Fibroblast of lung (primary cell): ENCODE measurements at regions not wholly inside any gene's neighbourhood (a gene's known extent, or its start where the extent isn't known, plus 50 kb on each side); places are given as distances from the start of the nearest gene placed in this dataset.

ENCODE experiments used
- DNase-seq, 2 donors: peaks; one replicate each; pipeline versions ENCODE4 v3.0.0 to v3.0.0-alpha.2; 2010; ENCODE audit warnings: low read depth in 2 of 2
- H2AFZ ChIP-seq: 2 replicates; pipeline ENCODE4 v1.5.1; 2012; ENCODE audit warnings: low read length, control low read depth, inconsistent platforms
- H3K27ac ChIP-seq: 2 replicates; pipeline ENCODE4 v1.5.1; 2011; ENCODE audit warnings: low read length, control low read depth; ENCODE audit not compliant: insufficient read depth
- H3K27me3 ChIP-seq: 2 replicates; pipeline ENCODE4 v1.5.1; 2011; ENCODE audit warnings: mild to moderate bottlenecking, low read length; ENCODE audit not compliant: control insufficient read depth, insufficient read depth
- H3K36me3 ChIP-seq: 2 replicates; pipeline ENCODE4 v1.5.1; 2011; ENCODE audit warnings: low read length; ENCODE audit not compliant: control insufficient read depth, insufficient read depth
- H3K4me1 ChIP-seq: 2 replicates; pipeline ENCODE4 v1.5.1; 2011; ENCODE audit warnings: low read length; ENCODE audit not compliant: control insufficient read depth, insufficient read depth; ENCODE audit errors: extremely low read depth
- H3K4me2 ChIP-seq: 2 replicates; pipeline ENCODE4 v1.5.1; 2011; ENCODE audit warnings: low read length, control low read depth; ENCODE audit not compliant: insufficient read depth; ENCODE audit errors: extremely low read depth
- H3K4me3 ChIP-seq, 4 experiments: fragments of 200-600 bp in 1 of 4; sonication (generic) in 1 of 4; replicated peaks in 1 of 4; 2 replicates each; pipeline ENCODE4 v1.5.1; 2011 to 2016; ENCODE audit warnings: low read length in 4 of 4, low read depth in 3 of 4, mild to moderate bottlenecking in 3 of 4, control low read depth in 2 of 4, inconsistent platforms in 1 of 4, mixed read lengths in 1 of 4; ENCODE audit not compliant: insufficient read depth in 1 of 4; ENCODE audit errors: control extremely low read depth in 1 of 4
- H3K79me2 ChIP-seq: 2 replicates; pipeline ENCODE4 v1.5.1; 2012; ENCODE audit warnings: mild to moderate bottlenecking, low read length, inconsistent platforms; ENCODE audit not compliant: control insufficient read depth, insufficient read depth
- H3K9ac ChIP-seq: 2 replicates; pipeline ENCODE4 v1.5.1; 2011; ENCODE audit warnings: mild to moderate bottlenecking, low read length, control low read depth; ENCODE audit not compliant: insufficient read depth
- H3K9me3 ChIP-seq: 2 replicates; pipeline ENCODE4 v1.5.1; 2012; ENCODE audit warnings: low read depth, low read length; ENCODE audit not compliant: control insufficient read depth, insufficient read depth
- H4K20me1 ChIP-seq: 2 replicates; pipeline ENCODE4 v1.5.1; 2011; ENCODE audit warnings: low read length; ENCODE audit not compliant: control insufficient read depth, insufficient read depth; ENCODE audit errors: extremely low read depth
- CTCF ChIP-seq, 2 donors: IDR thresholded peaks in 1 of 2; conservative IDR thresholded peaks in 1 of 2; 1 replicate in 1 of 2; 2 replicates in 1 of 2; pipeline ENCODE4 v1.5.1; 2011 to 2012; ENCODE audit warnings: low read length in 2 of 2, control low read depth in 1 of 2, inconsistent platforms in 1 of 2, low read depth in 1 of 2, mild to moderate bottlenecking in 1 of 2
- EZH2 ChIP-seq: IDR thresholded peaks from 2 replicates; pipeline ENCODE4 v1.5.1; 2012; ENCODE audit warnings: low read length, control low read depth, mild to moderate bottlenecking; ENCODE audit errors: missing control alignments

- no peak overlapping the region for H3K9ac ChIP-seq
- H3K36me3 ChIP-seq = no peaks in the 10 kb centered on the region
- no peaks in the 10 kb centered on the region for H3K9me3 ChIP-seq
- H2AFZ ChIP-seq = no peak overlapping the region
- H3K4me1 ChIP-seq = no peaks in the 10 kb centered on the region
- no peaks in the 10 kb centered on the region for H3K27me3 ChIP-seq
- TF ChIP-seq EZH2 (no peak), CTCF (conservative IDR thresholded peaks at IDR 0.05 in 1 of 2, IDR thresholded peaks at IDR 0.05 in 1 of 2; ENCODE audit: low read depth in 1 of 2, low read length in 2 of 2) (no peak)
- H3K4me3 ChIP-seq = no peak overlapping the region
- no peak overlapping the region for H3K4me2 ChIP-seq
- no peak for DNase-seq
- H3K79me2 ChIP-seq = no peaks in the 10 kb centered on the region
- H3K27ac ChIP-seq = no peak overlapping the region
- H4K20me1 ChIP-seq = no peaks in the 10 kb centered on the region
Observed at GRCh38 chr12:98022961-98023360, 492.4 kb upstream of the TMPO start.

DNA sequence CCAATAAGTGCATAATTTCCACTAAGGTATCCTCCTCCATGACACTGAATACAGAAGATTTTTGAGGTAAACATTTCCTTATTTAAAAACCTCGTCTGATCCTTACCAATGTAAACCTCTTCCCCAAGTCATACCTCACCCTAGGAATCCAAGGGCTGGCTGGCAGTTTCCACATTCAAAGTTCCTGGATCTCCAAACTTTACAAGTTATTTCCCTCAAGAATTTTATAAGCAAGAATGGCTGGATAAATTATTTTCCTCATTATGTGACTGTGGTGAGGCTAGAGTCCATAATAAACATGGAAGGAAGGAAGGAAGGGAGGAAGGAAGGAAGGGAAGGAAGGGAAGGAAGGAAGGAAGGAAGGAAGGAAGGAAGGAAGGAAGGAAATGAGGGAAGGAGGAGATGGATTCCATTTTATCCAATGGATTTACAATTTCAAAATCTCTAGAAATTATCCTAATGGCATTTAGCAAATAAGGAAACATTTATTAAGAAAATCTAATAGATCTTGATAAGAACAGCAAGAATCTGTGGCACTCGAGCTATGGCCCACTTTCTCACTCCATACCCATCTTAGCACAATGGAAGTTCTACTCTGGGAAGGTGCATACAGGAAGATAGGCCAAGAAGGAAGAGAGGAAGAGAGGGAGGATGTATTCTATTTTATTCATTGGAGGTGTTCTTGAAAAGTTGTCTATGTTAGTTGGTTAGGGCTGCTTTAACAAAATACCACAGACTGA lies 477.8 kb upstream of the TMPO start:
- Histone ChIP-seq H3K4me1 (no peaks in the 10 kb centered on the region), H4K20me1 (no peaks in the 10 kb centered on the region), H3K4me3 (no peak overlapping the region), H3K36me3 (no peaks in the 10 kb centered on the region), H3K79me2 (no peaks in the 10 kb centered on the region), H3K27ac (no peak overlapping the region), H3K27me3 (no peaks in the 10 kb centered on the region), H3K4me2 (no peak overlapping the region), H2AFZ (no peak overlapping the region), H3K9me3 (no peaks in the 10 kb centered on the region), H3K9ac (no peak overlapping the region)
- DNase-seq = no peak
- TF ChIP-seq EZH2 (no peak), CTCF (conservative IDR thresholded peaks at IDR 0.05 in 1 of 2, IDR thresholded peaks at IDR 0.05 in 1 of 2; ENCODE audit: low read depth in 1 of 2, low read length in 2 of 2) (no peak)

GRCh38 chr12:98042668-98043067 lies 472.7 kb upstream of the TMPO start:
- no peak overlapping the region for H3K27ac ChIP-seq
- no peaks in the 10 kb centered on the region for H3K9me3 ChIP-seq
- no peak overlapping the region for H2AFZ ChIP-seq
- H3K4me1 ChIP-seq = no peaks in the 10 kb centered on the region
- no peak for DNase-seq
- H3K36me3 ChIP-seq = no peaks in the 10 kb centered on the region
- H3K27me3 ChIP-seq = no peaks in the 10 kb centered on the region
- TF ChIP-seq EZH2 (no peak), CTCF (conservative IDR thresholded peaks at IDR 0.05 in 1 of 2, IDR thresholded peaks at IDR 0.05 in 1 of 2; ENCODE audit: low read depth in 1 of 2, low read length in 2 of 2) (no peak)
- H4K20me1 ChIP-seq = no peaks in the 10 kb centered on the region
- no peak overlapping the region for H3K4me3 ChIP-seq
- H3K4me2 ChIP-seq = no peak overlapping the region
- H3K79me2 ChIP-seq = no peaks in the 10 kb centered on the region
- no peak overlapping the region for H3K9ac ChIP-seq
